ENCODE measurements at regions not wholly inside any gene's neighbourhood (a gene's known extent, or its start where the extent isn't known, plus 50 kb on each side); places are given as distances from the start of the nearest gene placed in this dataset.
"Not testable (repeated sequence)": the region's sequence is repeated elsewhere in the genome, so short reads cannot be mapped to it uniquely, and the experiment has no call there.

DNA sequence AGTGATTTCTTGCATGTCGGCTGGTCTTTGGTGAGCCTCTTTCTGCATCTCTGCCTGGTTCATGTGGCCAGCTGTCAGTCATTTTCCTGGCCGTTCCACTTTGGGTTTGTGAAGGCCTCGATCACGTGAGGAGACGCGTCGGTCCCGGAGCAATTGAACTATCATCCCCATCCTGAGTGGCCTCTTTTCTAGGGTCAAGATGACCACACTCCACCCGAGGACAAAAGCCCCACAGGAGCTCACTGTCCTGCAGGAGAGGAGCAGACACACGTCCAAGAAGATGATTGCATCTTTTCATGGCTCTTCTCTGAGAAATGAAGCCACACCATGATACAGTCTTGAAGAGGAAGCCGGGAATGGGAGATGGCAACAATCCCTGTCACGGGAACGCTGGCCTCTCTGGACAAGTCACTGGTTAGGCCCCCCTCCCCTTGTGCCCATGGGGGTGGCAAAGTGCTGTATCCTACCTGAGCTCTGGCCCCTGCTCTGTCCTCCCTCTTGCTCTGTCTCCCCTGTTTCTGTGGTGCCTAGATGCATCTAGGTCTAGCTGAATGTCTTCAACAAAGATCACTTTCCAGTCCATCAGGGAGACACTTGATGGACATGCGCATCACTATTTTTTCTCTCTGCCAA, 291.4 kb upstream of the ZNF337 start:
- H4K20me1 ChIP-seq (replicated peaks; ENCODE audit: control insufficient read depth, insufficient read depth, low read length); H3K27ac ChIP-seq (ENCODE audit: extremely low read depth, low read depth, low read length); H3K4me2 ChIP-seq (ENCODE audit: insufficient read depth, low read length); H3K9ac ChIP-seq (ENCODE audit: insufficient read depth in 1 of 2, low read depth in 2 of 2, low read length in 2 of 2); intact Hi-C loops (cut with micrococcal nuclease); POLR2A ChIA-PET; H2AFZ ChIP-seq (ENCODE audit: low read depth, low read length); H3K9me1 ChIP-seq (ENCODE audit: control insufficient read depth, insufficient read depth, low read length); FAIRE-seq; BruUV-seq (replicated peaks); CTCF ChIA-PET (ENCODE audit: low intra/inter-chr PET ratio); DNase-seq (ENCODE audit: extremely low read depth in 1 of 4, low spot score in 3 of 4); H3K4me3 ChIP-seq; in situ Hi-C loops (cut with MboI); H3K9me3 ChIP-seq (replicated peaks; ENCODE audit: control insufficient read depth, insufficient read depth, low read depth, low read length); H3K36me3 ChIP-seq (ENCODE audit: control insufficient read depth, insufficient read depth, low read length); H3K79me2 ChIP-seq (ENCODE audit: control insufficient read depth, insufficient read depth, low read length); ATAC-seq: not testable (repeated sequence)
- Histone ChIP-seq H3K4me1 (replicated peaks in 1 of 2; ENCODE audit: control insufficient read depth in 2 of 2, insufficient read depth in 2 of 2, low read length in 2 of 2) (peaks cover 0 to 13% of the 10 kb centered on the region in 2 experiments; a peak in 2 of 5 replicates), H3K27me3 (ENCODE audit: control insufficient read depth in 2 of 2, insufficient read depth in 2 of 2, low read length in 2 of 2) (peaks cover 6 to 31% of the 10 kb centered on the region in 2 experiments; a peak in 3 of 5 replicates)
- WGBS (ENCODE audit: insufficient coverage, low coverage, missing lambda C conversion rate) = 0% methylated on average over 5 of the region's 14 CpGs

GRCh38 chr20:25987073-25987927, 290.6 kb upstream of the ZNF337 start:
- intact Hi-C loops (cut with micrococcal nuclease) = no loop called here
- POLR2A ChIA-PET = no interaction called here
- no peaks in the 10 kb centered on the region for H3K9me1 ChIP-seq (ENCODE audit: control insufficient read depth, insufficient read depth, low read length)
- ATAC-seq = peak; percentile 84
- H3K36me3 ChIP-seq (ENCODE audit: control insufficient read depth, insufficient read depth, low read length) = no peaks in the 10 kb centered on the region
- H4K20me1 ChIP-seq (replicated peaks; ENCODE audit: control insufficient read depth, insufficient read depth, low read length) = no peaks in the 10 kb centered on the region
- peaks cover 0 to 13% of the 10 kb centered on the region in 2 experiments; a peak in 2 of 5 replicates for H3K4me1 ChIP-seq (replicated peaks in 1 of 2; ENCODE audit: control insufficient read depth in 2 of 2, insufficient read depth in 2 of 2, low read length in 2 of 2)
- H3K4me2 ChIP-seq (ENCODE audit: insufficient read depth, low read length) = peak overlapping the region; percentile 21; the same call in 1 of the 2 replicates
- no TSS peak for BruUV-seq (replicated peaks)
- CTCF ChIA-PET (ENCODE audit: low intra/inter-chr PET ratio) = no interaction called here
- peak overlapping the region; percentile 44; the same call in 1 of the 2 replicates for H2AFZ ChIP-seq (ENCODE audit: low read depth, low read length)
- WGBS (ENCODE audit: insufficient coverage, low coverage, missing lambda C conversion rate) = 1% methylated on average over 24 of the region's 46 CpGs
- H3K9me3 ChIP-seq (replicated peaks; ENCODE audit: control insufficient read depth, insufficient read depth, low read depth, low read length) = no peaks in the 10 kb centered on the region
- H3K27ac ChIP-seq (ENCODE audit: extremely low read depth, low read depth, low read length) = no peak overlapping the region
- no peak overlapping the region for H3K9ac ChIP-seq (ENCODE audit: insufficient read depth in 1 of 2, low read depth in 2 of 2, low read length in 2 of 2)
- H3K4me3 ChIP-seq = no peak overlapping the region; the same call in 1 of the 2 replicates
- in situ Hi-C loops (cut with MboI) = no loop called here
- DNase-seq (ENCODE audit: extremely low read depth in 1 of 4, low spot score in 3 of 4) = peak; percentile 14 to 27 (median 18)
- H3K79me2 ChIP-seq (ENCODE audit: control insufficient read depth, insufficient read depth, low read length) = no peaks in the 10 kb centered on the region
- FAIRE-seq = no peak
- peaks cover 6 to 31% of the 10 kb centered on the region in 2 experiments; a peak in 3 of 5 replicates for H3K27me3 ChIP-seq (ENCODE audit: control insufficient read depth in 2 of 2, insufficient read depth in 2 of 2, low read length in 2 of 2)
- TF ChIP-seq, protein P1, sequence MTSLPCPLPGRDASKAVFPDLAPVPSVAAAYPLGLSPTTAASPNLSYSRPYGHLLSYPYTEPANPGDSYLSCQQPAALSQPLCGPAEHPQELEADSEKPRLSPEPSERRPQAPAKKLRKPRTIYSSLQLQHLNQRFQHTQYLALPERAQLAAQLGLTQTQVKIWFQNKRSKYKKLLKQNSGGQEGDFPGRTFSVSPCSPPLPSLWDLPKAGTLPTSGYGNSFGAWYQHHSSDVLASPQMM (CRISPR knock-in tag; IDR thresholded peaks at IDR 0.05) = no peak
- TF ChIP-seq, protein P2, sequence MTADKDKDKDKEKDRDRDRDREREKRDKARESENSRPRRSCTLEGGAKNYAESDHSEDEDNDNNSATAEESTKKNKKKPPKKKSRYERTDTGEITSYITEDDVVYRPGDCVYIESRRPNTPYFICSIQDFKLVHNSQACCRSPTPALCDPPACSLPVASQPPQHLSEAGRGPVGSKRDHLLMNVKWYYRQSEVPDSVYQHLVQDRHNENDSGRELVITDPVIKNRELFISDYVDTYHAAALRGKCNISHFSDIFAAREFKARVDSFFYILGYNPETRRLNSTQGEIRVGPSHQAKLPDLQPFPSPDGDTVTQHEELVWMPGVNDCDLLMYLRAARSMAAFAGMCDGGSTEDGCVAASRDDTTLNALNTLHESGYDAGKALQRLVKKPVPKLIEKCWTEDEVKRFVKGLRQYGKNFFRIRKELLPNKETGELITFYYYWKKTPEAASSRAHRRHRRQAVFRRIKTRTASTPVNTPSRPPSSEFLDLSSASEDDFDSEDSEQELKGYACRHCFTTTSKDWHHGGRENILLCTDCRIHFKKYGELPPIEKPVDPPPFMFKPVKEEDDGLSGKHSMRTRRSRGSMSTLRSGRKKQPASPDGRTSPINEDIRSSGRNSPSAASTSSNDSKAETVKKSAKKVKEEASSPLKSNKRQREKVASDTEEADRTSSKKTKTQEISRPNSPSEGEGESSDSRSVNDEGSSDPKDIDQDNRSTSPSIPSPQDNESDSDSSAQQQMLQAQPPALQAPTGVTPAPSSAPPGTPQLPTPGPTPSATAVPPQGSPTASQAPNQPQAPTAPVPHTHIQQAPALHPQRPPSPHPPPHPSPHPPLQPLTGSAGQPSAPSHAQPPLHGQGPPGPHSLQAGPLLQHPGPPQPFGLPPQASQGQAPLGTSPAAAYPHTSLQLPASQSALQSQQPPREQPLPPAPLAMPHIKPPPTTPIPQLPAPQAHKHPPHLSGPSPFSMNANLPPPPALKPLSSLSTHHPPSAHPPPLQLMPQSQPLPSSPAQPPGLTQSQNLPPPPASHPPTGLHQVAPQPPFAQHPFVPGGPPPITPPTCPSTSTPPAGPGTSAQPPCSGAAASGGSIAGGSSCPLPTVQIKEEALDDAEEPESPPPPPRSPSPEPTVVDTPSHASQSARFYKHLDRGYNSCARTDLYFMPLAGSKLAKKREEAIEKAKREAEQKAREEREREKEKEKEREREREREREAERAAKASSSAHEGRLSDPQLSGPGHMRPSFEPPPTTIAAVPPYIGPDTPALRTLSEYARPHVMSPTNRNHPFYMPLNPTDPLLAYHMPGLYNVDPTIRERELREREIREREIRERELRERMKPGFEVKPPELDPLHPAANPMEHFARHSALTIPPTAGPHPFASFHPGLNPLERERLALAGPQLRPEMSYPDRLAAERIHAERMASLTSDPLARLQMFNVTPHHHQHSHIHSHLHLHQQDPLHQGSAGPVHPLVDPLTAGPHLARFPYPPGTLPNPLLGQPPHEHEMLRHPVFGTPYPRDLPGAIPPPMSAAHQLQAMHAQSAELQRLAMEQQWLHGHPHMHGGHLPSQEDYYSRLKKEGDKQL (CRISPR knock-in tag; IDR thresholded peaks at IDR 0.05; ENCODE audit: borderline replicate concordance) = no peak
- peak; percentile 92 to 93 for TF ChIP-seq NRF1 (conservative IDR thresholded peaks at IDR 0.05 in 1 of 2, IDR thresholded peaks at IDR 0.05 in 1 of 2)
